DMS153 treated with DMSO at 0.1 percent for 48 hours (cell line): ENCODE measurements at regions not wholly inside any gene's neighbourhood (a gene's known extent, or its start where the extent isn't known, plus 50 kb on each side); places are given as distances from the start of the nearest gene placed in this dataset.

Source experiments
- DNase-seq: peaks from one replicate; lab custom pipeline; 2025; ENCODE audit not compliant: unreplicated experiment; lab: John Stamatoyannopoulos, UW

DNA sequence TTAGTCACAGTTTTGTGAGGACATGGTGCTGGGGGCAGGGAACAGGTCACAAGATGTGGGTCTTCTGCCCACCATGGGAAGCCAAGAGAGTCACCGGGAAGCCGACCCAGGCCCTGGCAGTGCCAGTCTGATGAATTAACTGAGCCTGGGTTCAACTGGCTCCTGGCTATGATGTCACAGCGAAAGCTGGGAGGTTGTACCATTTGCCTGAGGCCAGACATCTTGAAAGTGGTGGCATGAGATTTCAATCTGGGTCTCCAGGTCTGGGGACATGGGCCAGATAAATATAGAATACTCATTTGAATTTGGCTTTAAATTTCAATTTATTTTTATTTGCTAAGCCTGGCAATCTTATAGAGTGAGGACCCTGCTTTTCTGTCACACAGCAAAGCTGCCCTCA is 280.9 kb downstream of the NSG2 start:
- no peak for DNase-seq

DNA sequence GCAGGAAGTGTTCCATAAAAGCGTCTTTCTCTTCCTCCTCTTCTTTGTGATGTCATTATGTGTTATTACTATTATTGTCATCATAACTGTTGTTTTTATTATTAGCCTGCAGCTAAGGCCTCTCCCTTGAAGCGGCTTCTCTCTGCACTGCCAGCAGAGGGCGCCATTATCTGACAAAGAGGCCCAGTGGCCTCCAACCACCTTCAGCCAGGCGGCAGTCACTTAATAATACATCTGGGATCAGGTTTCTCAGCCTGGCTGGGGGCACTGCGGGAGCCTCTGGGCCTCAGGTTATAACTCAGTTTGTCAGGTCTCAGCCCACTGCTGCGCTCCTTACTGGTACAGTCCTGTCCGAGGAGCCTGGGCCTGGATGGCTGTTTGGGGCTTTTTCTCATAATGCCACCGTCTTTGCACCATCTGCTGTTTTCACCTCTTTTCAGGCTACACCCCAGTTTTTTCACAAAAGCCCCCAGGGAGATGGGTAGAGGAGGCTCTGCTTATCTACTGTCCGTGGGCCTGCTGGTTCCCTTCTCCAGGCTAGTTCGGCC is 281.9 kb downstream of the NSG2 start:
- peak; percentile 46 for DNase-seq

DNA sequence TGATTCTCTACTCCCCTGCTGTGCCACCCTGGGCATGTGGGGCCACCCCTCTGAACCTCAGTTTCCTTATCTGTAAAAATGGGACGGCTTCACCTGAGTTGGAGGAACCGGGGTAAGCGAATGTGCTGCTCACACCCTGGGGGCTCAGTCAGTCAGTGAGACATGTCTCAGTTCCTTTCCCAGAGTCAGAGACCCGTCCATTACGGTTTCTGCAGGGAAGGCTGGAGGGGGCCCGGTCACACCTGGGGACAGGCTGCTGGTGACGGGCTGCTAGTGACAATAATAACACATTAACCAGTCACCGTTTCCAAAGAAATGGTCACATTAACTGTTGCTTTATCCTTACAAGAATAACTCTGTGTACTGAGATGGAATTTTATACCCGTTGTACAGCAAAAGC is 282.4 kb downstream of the NSG2 start:
- DNase-seq = no peak

DNA sequence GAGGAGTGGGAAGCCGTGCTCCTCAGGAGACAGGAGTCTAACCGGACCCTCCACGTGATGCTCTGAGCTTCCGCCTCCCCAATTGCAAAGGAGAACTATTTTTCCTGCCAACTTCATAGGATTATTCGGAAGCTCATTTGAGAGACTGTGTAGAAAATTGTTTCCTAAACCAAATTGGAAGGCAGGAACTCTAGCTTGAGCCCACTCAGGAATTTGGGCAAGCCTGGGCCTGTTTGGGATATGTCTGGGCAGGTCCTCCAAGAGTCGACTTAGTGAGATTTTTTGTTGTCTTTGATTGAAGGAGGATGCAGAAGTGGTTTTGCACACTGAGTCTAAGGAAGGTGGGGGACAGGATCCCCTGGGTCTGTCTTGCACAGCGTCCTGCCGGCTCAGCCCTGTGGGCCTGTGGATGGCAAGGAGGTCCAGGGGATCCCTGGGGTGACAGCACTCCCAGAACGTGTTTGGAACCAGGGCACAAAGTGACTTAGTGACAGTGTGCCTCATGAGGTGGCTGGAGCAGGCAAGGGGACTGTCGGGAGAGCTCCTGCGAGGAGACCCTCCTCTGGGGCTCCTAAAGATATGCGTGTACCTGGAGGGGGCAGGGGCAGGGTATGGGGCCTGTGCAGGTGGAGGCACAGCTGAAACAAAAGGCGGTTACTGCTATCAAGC is 283.3 kb downstream of the NSG2 start:
- no peak for DNase-seq

DNA sequence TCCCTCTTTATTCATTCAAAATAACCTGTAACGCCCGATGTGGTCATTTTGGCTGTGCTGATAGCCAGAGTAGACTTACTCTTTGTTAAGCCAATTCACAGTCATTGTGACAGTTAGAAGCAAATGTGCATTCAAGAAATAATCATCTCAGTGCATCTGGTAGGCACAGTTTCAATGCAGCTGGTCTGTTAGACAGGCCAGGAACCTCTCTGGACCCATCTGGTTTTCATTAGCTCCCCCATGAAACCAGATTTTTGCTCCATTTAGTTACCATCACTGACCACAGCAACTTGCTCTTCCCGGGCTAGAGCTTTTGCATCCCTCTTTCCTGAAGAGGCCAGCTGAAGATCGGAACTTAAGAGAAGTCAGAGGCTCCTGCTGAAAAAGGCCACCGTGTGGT is 284.2 kb downstream of the NSG2 start:
- no peak for DNase-seq

- no peak for DNase-seq
Measured at GRCh38 chr5:174335682-174336364, 290.3 kb downstream of the NSG2 start.

- DNase-seq = no peak
Measured at GRCh38 chr5:174336479-174336878, 291.0 kb downstream of the NSG2 start.

GRCh38 chr5:174337276-174338184 is 292.0 kb downstream of the NSG2 start:
- DNase-seq = no peak

- no peak for DNase-seq
Measured at GRCh38 chr5:174338185-174339010, 292.9 kb downstream of the NSG2 start.

GRCh38 chr5:174339130-174339529 is 293.6 kb downstream of the NSG2 start:
- DNase-seq = no peak

DNA sequence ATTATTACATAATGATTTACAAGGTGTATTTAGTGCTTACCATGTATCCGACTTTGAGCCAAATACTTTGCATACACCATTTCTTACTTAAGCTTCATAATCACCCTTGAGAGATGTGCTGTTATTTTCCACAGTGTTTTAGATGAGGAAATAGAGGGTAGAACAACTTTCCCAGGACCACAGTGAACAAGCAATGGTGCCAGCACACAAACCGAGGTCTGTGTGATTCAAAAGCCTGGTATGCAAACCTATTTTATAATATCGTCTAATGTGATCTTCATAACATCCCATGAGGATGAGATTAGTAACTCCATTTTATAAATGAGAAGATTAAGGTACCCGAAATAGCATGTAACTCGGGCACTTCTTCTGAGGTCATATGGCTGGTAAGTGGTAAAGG is 294.7 kb downstream of the NSG2 start:
- no peak for DNase-seq

DNA sequence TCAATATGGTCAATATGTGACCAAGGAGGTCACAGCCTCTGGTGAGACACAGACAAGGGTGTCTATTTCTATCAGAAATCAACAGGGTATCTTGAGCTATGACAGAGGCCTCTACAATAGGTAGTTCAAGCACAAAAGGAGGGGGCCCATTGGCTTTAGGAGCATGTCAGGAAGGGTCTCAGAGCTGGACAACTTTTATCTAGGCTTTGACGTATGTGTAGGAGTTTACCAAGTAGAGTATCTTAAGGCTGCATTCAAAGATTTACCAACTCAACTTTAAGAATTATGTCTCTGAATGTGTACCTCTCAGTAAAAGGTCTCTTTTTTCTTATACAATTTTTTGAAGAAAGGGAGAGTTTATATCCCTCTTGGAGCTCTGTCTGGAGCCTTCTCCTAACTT is 297.2 kb downstream of the NSG2 start:
- DNase-seq = no peak

DNA sequence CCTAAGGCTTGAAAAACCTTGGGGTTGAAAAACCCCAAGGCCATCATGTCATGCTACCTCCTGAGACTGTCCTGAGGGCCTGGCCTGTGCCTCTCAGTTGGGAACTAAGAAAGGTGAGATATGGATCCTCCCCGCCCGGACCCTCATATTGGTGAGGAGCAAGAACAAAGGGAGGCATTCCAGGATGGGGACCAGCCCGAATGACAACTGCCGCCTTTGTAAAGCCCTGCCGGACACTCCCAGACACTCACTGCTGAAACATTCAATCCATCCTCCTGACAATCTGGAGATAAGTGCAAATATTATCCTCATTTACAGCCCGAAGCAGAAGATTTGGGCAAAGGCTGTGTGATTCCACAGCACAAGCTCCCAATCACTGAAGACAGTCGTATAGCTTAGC is 298.3 kb downstream of the NSG2 start:
- DNase-seq = no peak

- DNase-seq = no peak
Measured at GRCh38 chr5:174344335-174344734, 298.8 kb downstream of the NSG2 start.

DNA sequence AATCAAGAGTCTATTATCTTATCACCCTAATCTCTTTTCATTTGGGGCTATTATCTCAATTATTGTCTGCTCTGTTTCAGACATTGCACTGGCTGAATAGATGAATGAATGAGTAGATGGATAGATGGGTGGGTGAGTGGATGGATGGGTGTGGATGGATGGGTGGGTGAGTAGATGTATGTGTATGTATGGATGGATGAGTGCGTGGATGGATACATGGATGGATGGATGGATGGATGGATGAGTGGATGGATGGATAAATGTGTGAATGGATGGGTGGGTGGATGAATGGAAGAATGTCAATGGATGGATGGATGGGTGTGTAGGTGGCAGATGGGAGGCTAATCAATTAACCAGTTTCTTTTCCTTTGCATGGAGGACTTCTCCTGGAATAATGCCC is 301.7 kb downstream of the NSG2 start:
- no peak for DNase-seq

GRCh38 chr5:174348311-174348981 is 302.9 kb downstream of the NSG2 start:
- no peak for DNase-seq

DNA sequence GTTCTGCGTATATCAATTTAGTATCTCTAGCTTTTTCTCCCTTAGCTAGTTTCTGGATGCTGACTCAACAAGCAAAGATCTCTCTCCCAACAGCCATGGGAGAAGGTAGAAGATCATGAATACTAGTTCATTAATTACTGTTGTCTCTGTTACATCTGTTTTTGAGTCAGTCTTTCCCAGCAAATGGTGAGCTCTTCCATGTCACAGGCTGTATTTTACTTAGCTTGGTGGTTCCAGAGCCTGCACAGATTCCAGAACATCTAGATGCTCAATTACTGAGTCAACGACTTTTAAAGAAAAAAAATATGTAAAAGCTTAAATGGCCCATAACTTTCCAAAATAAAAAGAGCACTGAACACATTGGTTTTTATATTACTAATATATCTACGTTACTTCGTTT is 307.2 kb downstream of the NSG2 start:
- DNase-seq = no peak

- DNase-seq = no peak
Measured at GRCh38 chr5:174354571-174354970, 309.1 kb downstream of the NSG2 start.

DNA sequence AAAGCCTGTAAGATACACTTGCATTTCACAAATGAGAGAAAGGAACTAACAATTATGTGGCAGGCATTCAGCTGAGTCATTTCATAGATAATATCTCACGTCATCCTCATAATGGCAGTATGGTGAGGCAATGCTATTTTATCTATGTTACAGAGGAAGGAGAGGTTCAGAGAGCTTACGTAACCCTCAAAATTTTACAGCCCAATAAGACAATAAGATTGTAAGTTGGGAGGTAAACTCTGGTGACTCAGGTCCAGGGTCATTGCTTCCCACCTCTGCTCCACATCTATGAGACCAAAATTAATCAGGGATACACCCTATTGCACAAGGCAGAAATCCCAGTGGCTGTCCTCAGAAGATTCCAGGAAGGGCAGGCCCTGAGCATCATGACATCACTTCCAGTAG is 309.7 kb downstream of the NSG2 start:
- DNase-seq = no peak

DNA sequence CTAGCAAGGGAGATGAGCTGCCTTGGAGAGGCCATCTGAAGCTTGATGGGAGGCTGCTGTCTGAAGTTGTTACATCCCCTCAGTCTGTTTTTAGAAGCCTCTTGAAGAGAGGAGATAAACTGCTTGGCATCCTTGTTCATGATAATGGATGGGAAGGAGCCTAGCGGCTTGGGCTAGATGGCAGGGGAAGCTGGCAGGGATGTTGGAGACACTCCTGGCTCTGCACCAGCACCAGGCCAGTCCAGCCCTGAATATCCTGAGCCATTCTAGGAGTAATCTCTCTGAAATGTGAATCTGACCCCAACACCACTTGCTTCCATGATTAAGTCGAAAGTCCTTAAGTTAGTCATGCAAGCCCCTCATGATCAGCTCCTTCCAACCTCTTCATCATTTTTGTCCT is 310.5 kb downstream of the NSG2 start:
- DNase-seq = no peak
